Endothelial cell of umbilical vein (primary cell): ENCODE measurements at regions not wholly inside any gene's neighbourhood (a gene's known extent, or its start where the extent isn't known, plus 50 kb on each side); places are given as distances from the start of the nearest gene placed in this dataset.

Experiments used
- BruUV-seq: library from RNA; stranded (reverse); fragments of 400-500 nt; replicated peaks from 2 replicates; lab custom pipeline; 2021; lab: Mats Ljungman, UMichigan
- CTCF ChIA-PET: fragments of 300-600, 350-600 bp; sonication (Branson Sonifier 250); formaldehyde crosslinking; loops from one replicate; lab custom pipeline; 2021; ENCODE audit warnings: antibody characterized with exemption, inconsistent platforms; lab: Charles Lee
- POLR2A ChIA-PET: fragments of 300-600, 350-600 bp; sonication (Branson Sonifier 250); formaldehyde crosslinking; loops from one replicate; lab custom pipeline; 2021; ENCODE audit warnings: antibody characterized with exemption, inconsistent platforms; lab: Charles Lee
- DNase-seq: peaks from one replicate; pipeline ENCODE4 v3.0.0-alpha.2; 2011; ENCODE audit warnings: low read depth, low spot score
- FAIRE-seq: peaks from 2 replicates; lab custom pipeline; 2011; peaks lifted over from hg19 to GRCh38; lab: Jason Lieb, UNC
- H2AFZ ChIP-seq: 2 replicates; pipeline ENCODE4 v1.6.0; 2012; ENCODE audit warnings: low read depth, low read length, control low read depth, inconsistent platforms
- H3K27ac ChIP-seq: 2 replicates; pipeline ENCODE4 v1.5.1; 2011; ENCODE audit warnings: low read depth, mild to moderate bottlenecking, control low read depth, low read length, moderate library complexity; ENCODE audit not compliant: insufficient read depth
- H3K27me3 ChIP-seq, 2 experiments: 2 replicates each; pipeline versions ENCODE4 v1.6.0 to v1.6.1; 2011; ENCODE audit warnings: low read length in 2 of 2, mixed read lengths in 1 of 2; ENCODE audit not compliant: control insufficient read depth in 2 of 2, insufficient read depth in 2 of 2
- H3K36me3 ChIP-seq, 2 experiments: 2 replicates in 1 of 2; 3 replicates in 1 of 2; pipeline ENCODE4 v1.5.1; 2011; ENCODE audit warnings: low read length in 2 of 2, mild to moderate bottlenecking in 1 of 2, moderate library complexity in 1 of 2; ENCODE audit not compliant: control insufficient read depth in 2 of 2, insufficient read depth in 2 of 2; ENCODE audit errors: extremely low read depth in 1 of 2
- H3K4me1 ChIP-seq: 3 replicates; pipeline ENCODE4 v1.5.1; 2011; ENCODE audit warnings: mild to moderate bottlenecking, low read length; ENCODE audit not compliant: control insufficient read depth, insufficient read depth; ENCODE audit errors: extremely low read depth
- H3K4me2 ChIP-seq: 2 replicates; pipeline ENCODE4 v1.6.1; 2011; ENCODE audit warnings: low read length, control low read depth, mixed read lengths; ENCODE audit not compliant: insufficient read depth
- H3K4me3 ChIP-seq, 3 experiments: fragments of 200-600 bp in 1 of 3; sonication (generic), shearing (Covaris generic) in 1 of 3; replicated peaks in 1 of 3; 2 replicates each; pipeline ENCODE4 v1.5.1; 2011 to 2016; ENCODE audit warnings: control low read depth in 3 of 3, low read length in 3 of 3, mild to moderate bottlenecking in 2 of 3, inconsistent platforms in 1 of 3, low read depth in 1 of 3, moderate library complexity in 1 of 3; ENCODE audit not compliant: insufficient read depth in 1 of 3
- H3K79me2 ChIP-seq: 2 replicates; pipeline ENCODE4 v1.6.0; 2012; ENCODE audit warnings: low read length, inconsistent platforms; ENCODE audit not compliant: control insufficient read depth, insufficient read depth
- H3K9ac ChIP-seq: replicated peaks from 2 replicates; pipeline ENCODE3; 2011; ENCODE audit warnings: low read length, control low read depth; ENCODE audit not compliant: insufficient read depth; ENCODE audit errors: extremely low read depth
- H3K9me1 ChIP-seq: replicated peaks from 3 replicates; pipeline ENCODE4 v1.6.0; 2011; ENCODE audit warnings: mild to moderate bottlenecking, low read length; ENCODE audit not compliant: control insufficient read depth, insufficient read depth; ENCODE audit errors: extremely low read depth
- H3K9me3 ChIP-seq: replicated peaks from 2 replicates; pipeline ENCODE4 v1.5.1; 2012; ENCODE audit warnings: low read length, inconsistent platforms; ENCODE audit not compliant: control insufficient read depth, insufficient read depth
- H4K20me1 ChIP-seq: replicated peaks from 2 replicates; pipeline ENCODE3; 2011; ENCODE audit warnings: mild to moderate bottlenecking, low read length; ENCODE audit not compliant: control insufficient read depth, insufficient read depth; ENCODE audit errors: extremely low read depth
- CTCF ChIP-seq, 2 donors: IDR thresholded peaks; 1 replicate in 1 of 2; 2 replicates in 1 of 2; pipeline ENCODE4 v1.5.1; 2011; ENCODE audit warnings: low read length in 2 of 2, mild to moderate bottlenecking in 2 of 2, moderate library complexity in 2 of 2, control low read depth in 1 of 2, inconsistent platforms in 1 of 2, low read depth in 1 of 2; ENCODE audit not compliant: insufficient read depth in 1 of 2; ENCODE audit errors: extremely low read depth in 1 of 2
- GATA2 ChIP-seq: IDR thresholded peaks from 2 replicates; pipeline ENCODE4 v1.7.0; 2011; ENCODE audit warnings: low read depth, mild to moderate bottlenecking, moderate library complexity, mixed read lengths, low read length; ENCODE audit not compliant: insufficient read length, insufficient read depth
- JUN ChIP-seq: IDR thresholded peaks from 2 replicates; pipeline ENCODE4 v1.6.1; 2011; ENCODE audit warnings: borderline replicate concordance, low read depth; ENCODE audit not compliant: insufficient read length, insufficient read depth
- MAX ChIP-seq: IDR thresholded peaks from 2 replicates; pipeline ENCODE4 v1.6.1; 2011; ENCODE audit not compliant: insufficient read depth, insufficient read length
- MYC ChIP-seq: IDR thresholded peaks from one replicate; pipeline ENCODE4 v1.6.1; 2011; ENCODE audit warnings: mild to moderate bottlenecking, low read depth, low read length
- dilution Hi-C: fragments of 300-500 bp; cut with MboI; formaldehyde crosslinking; loops from one replicate; pipeline ENCODE4 v1.15.0; 2019; ENCODE audit warnings: low sequenced_read_pairs; ENCODE audit not compliant: extremely low pct_ligation_motif_present
- intact Hi-C: fragments of 100-400 bp; cut with micrococcal nuclease; formaldehyde crosslinking; loops from one replicate; pipeline ENCODE4 v1.10.0; 2022

GRCh38 chr6:15752820-15753219, 90.0 kb upstream of the DTNBP1 start:
- Histone ChIP-seq H3K4me3 (no peak overlapping the region), H3K27ac (no peak overlapping the region), H3K9me3 (no peaks in the 10 kb centered on the region), H3K9ac (no peak overlapping the region), H3K27me3 (peaks cover 0 to 3% of the 10 kb centered on the region in 2 experiments), H2AFZ (no peak overlapping the region), H4K20me1 (no peaks in the 10 kb centered on the region), H3K36me3 (no peaks in the 10 kb centered on the region), H3K9me1 (no peaks in the 10 kb centered on the region), H3K4me2 (no peak overlapping the region), H3K79me2 (no peaks in the 10 kb centered on the region), H3K4me1 (no peaks in the 10 kb centered on the region)
- ChIA-PET POLR2A (no interaction called here), CTCF (interaction anchor here (1.2 to 2.7 kb wide), 2 partner anchors 61 to 430 kb away, joined by 3 to 16 read pairs; no protein-coding TSS in a partner anchor)
- intact Hi-C loops: no loop called here
- dilution Hi-C loops: no loop called here
- no peak for TF ChIP-seq JUN
- TF ChIP-seq MAX: no peak
- TF ChIP-seq CTCF (IDR thresholded peaks at IDR 0.05; ENCODE audit: extremely low read depth in 1 of 2, insufficient read depth in 1 of 2, low read depth in 1 of 2, low read length in 2 of 2): peak in 1 of 2 donors; percentile 12
- no peak for TF ChIP-seq GATA2
- TF ChIP-seq MYC: no peak
- BruUV-seq: no TSS peak
- DNase-seq: no peak
- no peak for FAIRE-seq
